Keratinocyte (primary cell): ENCODE measurements at regions not wholly inside any gene's neighbourhood (a gene's known extent, or its start where the extent isn't known, plus 50 kb on each side); places are given as distances from the start of the nearest gene placed in this dataset.
A peak's percentile ranks its signal among the peaks of the same experiment; 100 is the strongest.

Source experiments
- DNase-seq: peaks from one replicate; pipeline ENCODE4 v3.0.0-alpha.2; 2011; ENCODE audit warnings: low read depth, missing footprints, low spot score
- FAIRE-seq: peaks from 2 replicates; lab custom pipeline; 2011; peaks lifted over from hg19 to GRCh38; lab: Jason Lieb, UNC
- H2AFZ ChIP-seq: 2 replicates; pipeline ENCODE4 v1.6.0; 2012; ENCODE audit warnings: low read length, control low read depth, inconsistent platforms; ENCODE audit not compliant: control insufficient read depth
- H3K27ac ChIP-seq: 2 replicates; pipeline ENCODE4 v1.5.1; 2011; ENCODE audit warnings: low read length; ENCODE audit not compliant: control insufficient read depth, insufficient read depth
- H3K27me3 ChIP-seq: 3 replicates; pipeline ENCODE4 v1.6.0; 2011; ENCODE audit warnings: low read length; ENCODE audit not compliant: control insufficient read depth, insufficient read depth; ENCODE audit errors: extremely low read depth
- H3K36me3 ChIP-seq, 2 experiments: 2 replicates in 1 of 2; 3 replicates in 1 of 2; pipeline ENCODE4 v1.5.1; 2011; ENCODE audit warnings: low read length in 2 of 2, mild to moderate bottlenecking in 1 of 2; ENCODE audit not compliant: control insufficient read depth in 2 of 2, insufficient read depth in 2 of 2; ENCODE audit errors: extremely low read depth in 1 of 2
- H3K4me1 ChIP-seq: 3 replicates; pipeline ENCODE4 v1.5.1; 2011; ENCODE audit warnings: low read length; ENCODE audit not compliant: control insufficient read depth, insufficient read depth; ENCODE audit errors: extremely low read depth
- H3K4me2 ChIP-seq: 3 replicates; pipeline ENCODE4 v1.6.0; 2011; ENCODE audit warnings: low read depth, low read length; ENCODE audit not compliant: control insufficient read depth, insufficient read depth; ENCODE audit errors: extremely low read depth
- H3K4me3 ChIP-seq, 3 experiments: fragments of 200-600 bp in 1 of 3; sonication (generic) in 1 of 3; 2 replicates in 2 of 3; 3 replicates in 1 of 3; pipeline ENCODE4 v1.5.1; 2011 to 2016; ENCODE audit warnings: low read length in 3 of 3, mild to moderate bottlenecking in 3 of 3, control low read depth in 2 of 3, inconsistent platforms in 1 of 3, low read depth in 1 of 3, mixed read lengths in 1 of 3, mixed run types in 1 of 3, moderate library complexity in 1 of 3; ENCODE audit not compliant: control insufficient read depth in 2 of 3, insufficient read depth in 2 of 3; ENCODE audit errors: extremely low read depth in 1 of 3
- H3K79me2 ChIP-seq: 2 replicates; pipeline ENCODE4 v1.6.0; 2012; ENCODE audit warnings: low read length; ENCODE audit not compliant: control insufficient read depth, insufficient read depth
- H3K9ac ChIP-seq: 3 replicates; pipeline ENCODE4 v1.6.0; 2011; ENCODE audit warnings: low read length; ENCODE audit not compliant: control insufficient read depth, insufficient read depth; ENCODE audit errors: extremely low read depth
- H3K9me1 ChIP-seq: 3 replicates; pipeline ENCODE4 v1.6.0; 2011; ENCODE audit warnings: low read length; ENCODE audit not compliant: control insufficient read depth, insufficient read depth; ENCODE audit errors: extremely low read depth
- H3K9me3 ChIP-seq: 2 replicates; pipeline ENCODE4 v1.5.1; 2012; ENCODE audit warnings: low read depth, low read length; ENCODE audit not compliant: control insufficient read depth
- H4K20me1 ChIP-seq: 3 replicates; pipeline ENCODE4 v1.6.0; 2011; ENCODE audit warnings: low read length; ENCODE audit not compliant: control insufficient read depth, insufficient read depth; ENCODE audit errors: extremely low read depth
- CTCF ChIP-seq, 3 experiments: IDR thresholded peaks in 1 of 3; conservative IDR thresholded peaks in 1 of 3; optimal IDR thresholded peaks in 1 of 3; 2 replicates in 2 of 3; 3 replicates in 1 of 3; pipeline versions ENCODE3 to v1.5.1; 2011; ENCODE audit warnings: low read length in 3 of 3, mild to moderate bottlenecking in 3 of 3, moderate library complexity in 2 of 3, control low read depth in 1 of 3, inconsistent platforms in 1 of 3; ENCODE audit not compliant: insufficient read depth in 2 of 3; ENCODE audit errors: extremely low read depth in 1 of 3
- EZH2 ChIP-seq: IDR thresholded peaks from one replicate; pipeline ENCODE4 v1.6.1; 2012; ENCODE audit warnings: inconsistent platforms, mild to moderate bottlenecking, low read length, moderate library complexity
- dilution Hi-C: fragments of 300-500 bp; cut with MboI; formaldehyde crosslinking; loops from one replicate; pipeline ENCODE4 v1.7.0; 2020; ENCODE audit warnings: low sequenced_read_pairs; ENCODE audit not compliant: extremely low pct_ligation_motif_present

- FAIRE-seq (no peak), DNase-seq (no peak)
- no peak overlapping the region for H2AFZ ChIP-seq
- no peak overlapping the region for H3K27ac ChIP-seq
- H4K20me1 ChIP-seq: no peaks in the 10 kb centered on the region
- no peaks in the 10 kb centered on the region for H3K27me3 ChIP-seq
- H3K36me3 ChIP-seq: no peaks in the 10 kb centered on the region
- H3K9me3 ChIP-seq: no peaks in the 10 kb centered on the region
- H3K9me1 ChIP-seq: no peaks in the 10 kb centered on the region
- dilution Hi-C loops: no loop called here
- no peaks in the 10 kb centered on the region for H3K79me2 ChIP-seq
- no peak overlapping the region for H3K4me2 ChIP-seq
- H3K4me1 ChIP-seq: peaks cover 3% of the 10 kb centered on the region
- no peak overlapping the region for H3K9ac ChIP-seq
- no peak overlapping the region for H3K4me3 ChIP-seq
- TF ChIP-seq CTCF (optimal IDR thresholded peaks at IDR 0.05 in 1 of 3, IDR thresholded peaks at IDR 0.05 in 1 of 3, conservative IDR thresholded peaks at IDR 0.05 in 1 of 3; ENCODE audit: extremely low read depth in 1 of 3, insufficient read depth in 2 of 3, low read length in 3 of 3) (no peak), EZH2 (no peak)
Observed at GRCh38 chr2:65640793-65641103, 208.3 kb upstream of the SPRED2 start.

DNA sequence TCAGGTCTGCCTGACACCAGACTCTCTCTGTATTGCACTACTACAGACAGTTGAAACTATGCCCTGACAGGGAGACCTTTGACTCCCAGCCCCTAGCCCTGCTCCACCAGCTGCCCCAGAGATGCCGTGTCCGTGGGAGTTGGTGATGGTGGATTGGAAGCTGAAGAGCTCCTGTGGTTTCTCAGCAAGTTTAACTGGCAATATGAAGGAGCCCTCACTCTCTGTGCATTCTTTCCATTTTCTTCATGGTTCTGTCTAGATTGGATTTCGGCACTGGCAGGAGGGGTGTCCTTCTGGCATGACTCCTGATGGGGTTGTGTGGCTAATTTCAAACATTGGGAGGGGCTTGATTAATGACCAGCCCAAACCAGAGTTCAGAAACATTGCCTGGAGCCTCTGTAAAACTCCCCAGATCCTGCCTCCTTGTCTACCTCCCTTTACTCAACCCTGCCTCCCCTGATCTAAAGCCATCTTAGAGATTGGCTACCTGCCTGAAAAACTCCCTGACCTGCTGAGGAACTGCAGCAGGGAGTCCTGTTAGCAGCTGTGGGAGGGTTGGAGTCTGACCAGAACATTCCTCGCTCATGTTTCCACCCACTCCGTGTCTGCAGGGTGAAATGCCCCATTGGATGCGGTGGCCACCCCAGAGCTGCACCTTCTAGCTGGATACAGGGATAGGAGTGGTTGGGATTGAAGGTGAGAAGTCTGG, 206.9 kb upstream of the SPRED2 start:
- no peak overlapping the region for H3K27ac ChIP-seq
- dilution Hi-C loops: no loop called here
- H3K79me2 ChIP-seq: no peaks in the 10 kb centered on the region
- no peak for TF ChIP-seq CTCF (optimal IDR thresholded peaks at IDR 0.05 in 1 of 3, IDR thresholded peaks at IDR 0.05 in 1 of 3, conservative IDR thresholded peaks at IDR 0.05 in 1 of 3; ENCODE audit: extremely low read depth in 1 of 3, insufficient read depth in 2 of 3, low read length in 3 of 3)
- TF ChIP-seq EZH2: no peak
- H3K4me3 ChIP-seq: no peak overlapping the region
- peaks cover 3% of the 10 kb centered on the region for H3K4me1 ChIP-seq
- no peaks in the 10 kb centered on the region for H3K9me3 ChIP-seq
- H2AFZ ChIP-seq: peak overlapping the region; percentile 23
- H3K9ac ChIP-seq: no peak overlapping the region
- H3K27me3 ChIP-seq: no peaks in the 10 kb centered on the region
- H3K9me1 ChIP-seq: no peaks in the 10 kb centered on the region
- FAIRE-seq (no peak), DNase-seq (no peak)
- no peaks in the 10 kb centered on the region for H3K36me3 ChIP-seq
- no peak overlapping the region for H3K4me2 ChIP-seq
- H4K20me1 ChIP-seq: no peaks in the 10 kb centered on the region
